H9 (cell line): ENCODE measurements at regions not wholly inside any gene's neighbourhood (a gene's known extent, or its start where the extent isn't known, plus 50 kb on each side); places are given as distances from the start of the nearest gene placed in this dataset.

ENCODE experiments used
- DNase-seq: peaks from one replicate; pipeline ENCODE4 v3.0.0-alpha.2; 2017
- H2AFZ ChIP-seq: one replicate; pipeline ENCODE4 v1.6.1; 2013; ENCODE audit warnings: mild to moderate bottlenecking, low read length, control low read depth, moderate library complexity
- H2AK5ac ChIP-seq: 2 replicates; pipeline ENCODE4 v1.6.1; 2013; ENCODE audit warnings: low read length, control low read depth, mixed read lengths; ENCODE audit not compliant: insufficient read length
- H2BK120ac ChIP-seq: one replicate; pipeline ENCODE4 v1.6.1; 2013; ENCODE audit warnings: low read depth, mild to moderate bottlenecking, low read length, control low read depth, inconsistent platforms; ENCODE audit not compliant: poor library complexity, severe bottlenecking
- H2BK12ac ChIP-seq: 2 replicates; pipeline ENCODE4 v1.6.1; 2013; ENCODE audit warnings: low read length, control low read depth, mixed read lengths, low read depth; ENCODE audit not compliant: insufficient read length
- H2BK15ac ChIP-seq: 2 replicates; pipeline ENCODE4 v1.6.1; 2013; ENCODE audit warnings: low read depth, low read length, control low read depth
- H2BK20ac ChIP-seq: one replicate; pipeline ENCODE4 v1.6.1; 2013; ENCODE audit warnings: low read depth, mild to moderate bottlenecking, low read length, control low read depth, inconsistent platforms; ENCODE audit not compliant: poor library complexity, severe bottlenecking
- H2BK5ac ChIP-seq: 2 replicates; pipeline ENCODE4 v1.6.1; 2013; ENCODE audit warnings: low read length, control low read depth, mixed read lengths; ENCODE audit not compliant: insufficient read length
- H3K14ac ChIP-seq: 2 replicates; pipeline ENCODE4 v1.6.1; 2013; ENCODE audit warnings: low read length, control low read depth; ENCODE audit not compliant: insufficient read depth
- H3K18ac ChIP-seq: 2 replicates; pipeline ENCODE4 v1.6.1; 2013; ENCODE audit warnings: low read depth, mild to moderate bottlenecking, mixed read lengths, low read length, control low read depth; ENCODE audit not compliant: insufficient read length
- H3K23ac ChIP-seq: 2 replicates; pipeline ENCODE4 v1.6.1; 2013; ENCODE audit warnings: low read length, control low read depth, mixed read lengths, low read depth; ENCODE audit not compliant: insufficient read length
- H3K23me2 ChIP-seq: 2 replicates; pipeline ENCODE4 v1.6.1; 2013; ENCODE audit warnings: low read depth, mild to moderate bottlenecking, mixed read lengths, low read length, control low read depth; ENCODE audit not compliant: insufficient read length, poor library complexity, severe bottlenecking
- H3K27ac ChIP-seq: 2 replicates; pipeline ENCODE4 v1.5.1; 2013; ENCODE audit warnings: low read length, control low read depth, mixed read lengths, low read depth; ENCODE audit not compliant: insufficient read length
- H3K27me3 ChIP-seq: 2 replicates; pipeline ENCODE4 v1.6.1; 2013; ENCODE audit warnings: low read length, control low read depth, inconsistent platforms; ENCODE audit not compliant: insufficient read depth
- H3K4ac ChIP-seq: 2 replicates; pipeline ENCODE4 v1.6.1; 2013; ENCODE audit warnings: low read depth, mild to moderate bottlenecking, control low read depth, inconsistent platforms, low read length, moderate library complexity
- H3K4me1 ChIP-seq: 2 replicates; pipeline ENCODE4 v1.6.1; 2013; ENCODE audit warnings: low read length, control low read depth, inconsistent platforms; ENCODE audit not compliant: insufficient read depth
- H3K4me2 ChIP-seq: 2 replicates; pipeline ENCODE4 v1.6.1; 2013; ENCODE audit warnings: low read length, control low read depth, mixed read lengths; ENCODE audit not compliant: insufficient read length, insufficient read depth
- H3K56ac ChIP-seq: 2 replicates; pipeline ENCODE4 v1.6.1; 2013; ENCODE audit warnings: low read depth, mild to moderate bottlenecking, mixed read lengths, low read length, control low read depth; ENCODE audit not compliant: insufficient read length
- H3K79me1 ChIP-seq: 2 replicates; pipeline ENCODE4 v1.6.1; 2013; ENCODE audit warnings: low read depth, mild to moderate bottlenecking, moderate library complexity, low read length, control low read depth, inconsistent platforms; ENCODE audit not compliant: insufficient read depth, poor library complexity, severe bottlenecking
- H3K79me2 ChIP-seq: 2 replicates; pipeline ENCODE4 v1.6.1; 2013; ENCODE audit warnings: low read length, control low read depth, inconsistent platforms; ENCODE audit not compliant: insufficient read depth
- H3K9ac ChIP-seq: 2 replicates; pipeline ENCODE4 v1.6.1; 2013; ENCODE audit warnings: low read length, control low read depth, mixed read lengths; ENCODE audit not compliant: insufficient read length; ENCODE audit errors: extremely low read depth
- H3K9me3 ChIP-seq: one replicate; pipeline ENCODE4 v1.6.1; 2013; ENCODE audit warnings: low read depth, low read length, inconsistent platforms; ENCODE audit not compliant: control insufficient read depth
- H3T11ph ChIP-seq: one replicate; pipeline ENCODE4 v1.6.1; 2013; ENCODE audit warnings: mild to moderate bottlenecking, low read length, control low read depth, inconsistent platforms
- H4K20me1 ChIP-seq: one replicate; pipeline ENCODE4 v1.6.1; 2013; ENCODE audit not compliant: control insufficient read depth, insufficient read length, insufficient read depth
- H4K5ac ChIP-seq: 2 replicates; pipeline ENCODE4 v1.6.1; 2013; ENCODE audit warnings: low read depth, mild to moderate bottlenecking, mixed read lengths, low read length, control low read depth; ENCODE audit not compliant: insufficient read length
- H4K8ac ChIP-seq: replicated peaks from 2 replicates; pipeline ENCODE4 v1.6.1; 2013; ENCODE audit warnings: low read length, control low read depth, mixed read lengths, low read depth; ENCODE audit not compliant: insufficient read length
- H4K91ac ChIP-seq: 2 replicates; pipeline ENCODE4 v1.6.1; 2013; ENCODE audit warnings: low read depth, mild to moderate bottlenecking, moderate library complexity, mixed read lengths, low read length, control low read depth; ENCODE audit not compliant: insufficient read length
- H3K27ac Mint-ChIP-seq, 3 experiments: 2 replicates in 2 of 3; 3 replicates in 1 of 3; pipeline ENCODE4 v1.8.0; 2020 to 2021; ENCODE audit warnings: mixed read lengths in 3 of 3, mild to moderate bottlenecking in 1 of 3, moderate library complexity in 1 of 3
- H3K27me3 Mint-ChIP-seq: 2 replicates; pipeline ENCODE4 v1.8.0; 2021; ENCODE audit warnings: low read depth, mild to moderate bottlenecking, moderate library complexity, mixed read lengths
- H3K36me3 Mint-ChIP-seq, 3 experiments: 2 replicates in 2 of 3; 3 replicates in 1 of 3; pipeline ENCODE4 v1.8.0; 2020 to 2021; ENCODE audit warnings: low read depth in 3 of 3, mixed read lengths in 3 of 3; ENCODE audit not compliant: insufficient read depth in 1 of 3
- H3K4me1 Mint-ChIP-seq, 2 experiments: 2 replicates each; pipeline ENCODE4 v1.8.0; 2020; ENCODE audit warnings: mixed read lengths in 2 of 2
- H3K4me3 Mint-ChIP-seq, 2 experiments: 2 replicates in 1 of 2; 3 replicates in 1 of 2; pipeline ENCODE4 v1.8.0; 2020 to 2021; ENCODE audit warnings: mild to moderate bottlenecking in 2 of 2, mixed read lengths in 2 of 2, moderate library complexity in 1 of 2
- H3K9me3 Mint-ChIP-seq, 2 experiments: 2 replicates in 1 of 2; 3 replicates in 1 of 2; pipeline ENCODE4 v1.8.0; 2020; ENCODE audit warnings: mild to moderate bottlenecking in 2 of 2, mixed read lengths in 2 of 2, moderate library complexity in 1 of 2
- CTCF ChIP-seq: fragments of 200-600 bp; sonication (generic); conservative IDR thresholded peaks from 3 replicates; pipeline ENCODE4 v1.8.0; 2021; ENCODE audit warnings: antibody characterized with exemption, mild to moderate bottlenecking
- WGBS: extraction: QIAGEN DNeasy Blood & Tissue Kit; methylation state at CpG from one replicate; pipeline ENCODE4 v1.1.7; 2013; ENCODE audit warnings: missing lambda C conversion rate, low lambda C conversion rate, mixed read lengths; ENCODE audit not compliant: insufficient read length; ENCODE audit errors: extremely low coverage; 5-methylcytosine and 5-hydroxymethylcytosine counted together

GRCh38 chr2:194549387-194549786 lies 1107.6 kb upstream of the SLC39A10 start:
- H4K5ac ChIP-seq, result no peak overlapping the region
- no peak overlapping the region for H4K8ac ChIP-seq
- no peak overlapping the region for H3K9ac ChIP-seq
- H4K91ac ChIP-seq, result no peak overlapping the region
- H2BK5ac ChIP-seq, result no peak overlapping the region
- H3K36me3 Mint-ChIP-seq, result no peaks in the 10 kb centered on the region
- DNase-seq, result no peak
- no peak overlapping the region for H2BK12ac ChIP-seq
- no peaks in the 10 kb centered on the region for H3K4me1 ChIP-seq
- H3K23me2 ChIP-seq, result no peaks in the 10 kb centered on the region
- no peak overlapping the region for H3K4me3 Mint-ChIP-seq
- H3K27ac ChIP-seq, result no peak overlapping the region
- no peak overlapping the region for H3K18ac ChIP-seq
- no peaks in the 10 kb centered on the region for H3K9me3 Mint-ChIP-seq
- H3K4me1 Mint-ChIP-seq, result no peaks in the 10 kb centered on the region
- H3K27me3 ChIP-seq, result no peaks in the 10 kb centered on the region
- H2BK15ac ChIP-seq, result no peak overlapping the region
- no peaks in the 10 kb centered on the region for H3K79me2 ChIP-seq
- H2BK20ac ChIP-seq, result no peak overlapping the region
- no peak overlapping the region for H2BK120ac ChIP-seq
- H3K14ac ChIP-seq, result no peak overlapping the region
- no peak overlapping the region; a peak in 1 of 7 replicates for H3K27ac Mint-ChIP-seq
- no peak overlapping the region for H2AFZ ChIP-seq
- no peak overlapping the region for H3K4ac ChIP-seq
- no peak overlapping the region for H2AK5ac ChIP-seq
- no peaks in the 10 kb centered on the region for H3K27me3 Mint-ChIP-seq
- H3K23ac ChIP-seq, result no peak overlapping the region
- H3T11ph ChIP-seq, result no peak overlapping the region
- no peaks in the 10 kb centered on the region for H3K79me1 ChIP-seq
- no peak for TF ChIP-seq CTCF
- no peaks in the 10 kb centered on the region for H4K20me1 ChIP-seq
- H3K4me2 ChIP-seq, result no peak overlapping the region
- no peak overlapping the region for H3K56ac ChIP-seq
- H3K9me3 ChIP-seq, result no peaks in the 10 kb centered on the region
- WGBS, result no CpG with 5 or more reads among the region's 2 CpGs
